ENCODE measurements at regions not wholly inside any gene's neighbourhood (a gene's known extent, or its start where the extent isn't known, plus 50 kb on each side); places are given as distances from the start of the nearest gene placed in this dataset.

- POLR2A ChIA-PET = no interaction called here
- Mint-ChIP-seq H3K4me1 (peaks cover 3% of the 10 kb centered on the region), H3K27ac (no peak overlapping the region), H3K36me3 (no peaks in the 10 kb centered on the region), H3K9me3 (no peaks in the 10 kb centered on the region), H3K27me3 (peaks cover 22% of the 10 kb centered on the region), H3K4me3 (no peak overlapping the region)
- no peak for DNase-seq
- ATAC-seq (ENCODE audit: low read depth) = no peak
Observed at GRCh38 chr1:38097284-38097898, 50.8 kb upstream of the POU3F1 start.

Data from activated naive CD8-positive, alpha-beta T cell treated with anti-CD3 and anti-CD28 coated beads, Interleukin-2, amount 10 ng/mL, durations not matched to agents 7 days and 5 days (primary cell).